Keratinocyte (primary cell): ENCODE measurements at regions not wholly inside any gene's neighbourhood (a gene's known extent, or its start where the extent isn't known, plus 50 kb on each side); places are given as distances from the start of the nearest gene placed in this dataset.

ENCODE experiments used
- DNase-seq: peaks from one replicate; pipeline ENCODE4 v3.0.0-alpha.2; 2011; ENCODE audit warnings: low read depth, missing footprints, low spot score
- FAIRE-seq: peaks from 2 replicates; lab custom pipeline; 2011; peaks lifted over from hg19 to GRCh38; lab: Jason Lieb, UNC
- H2AFZ ChIP-seq: 2 replicates; pipeline ENCODE4 v1.6.0; 2012; ENCODE audit warnings: low read length, control low read depth, inconsistent platforms; ENCODE audit not compliant: control insufficient read depth
- H3K27ac ChIP-seq: 2 replicates; pipeline ENCODE4 v1.5.1; 2011; ENCODE audit warnings: low read length; ENCODE audit not compliant: control insufficient read depth, insufficient read depth
- H3K27me3 ChIP-seq: 3 replicates; pipeline ENCODE4 v1.6.0; 2011; ENCODE audit warnings: low read length; ENCODE audit not compliant: control insufficient read depth, insufficient read depth; ENCODE audit errors: extremely low read depth
- H3K36me3 ChIP-seq, 2 experiments: 2 replicates in 1 of 2; 3 replicates in 1 of 2; pipeline ENCODE4 v1.5.1; 2011; ENCODE audit warnings: low read length in 2 of 2, mild to moderate bottlenecking in 1 of 2; ENCODE audit not compliant: control insufficient read depth in 2 of 2, insufficient read depth in 2 of 2; ENCODE audit errors: extremely low read depth in 1 of 2
- H3K4me1 ChIP-seq: 3 replicates; pipeline ENCODE4 v1.5.1; 2011; ENCODE audit warnings: low read length; ENCODE audit not compliant: control insufficient read depth, insufficient read depth; ENCODE audit errors: extremely low read depth
- H3K4me2 ChIP-seq: 3 replicates; pipeline ENCODE4 v1.6.0; 2011; ENCODE audit warnings: low read depth, low read length; ENCODE audit not compliant: control insufficient read depth, insufficient read depth; ENCODE audit errors: extremely low read depth
- H3K4me3 ChIP-seq, 3 experiments: fragments of 200-600 bp in 1 of 3; sonication (generic) in 1 of 3; 2 replicates in 2 of 3; 3 replicates in 1 of 3; pipeline ENCODE4 v1.5.1; 2011 to 2016; ENCODE audit warnings: low read length in 3 of 3, mild to moderate bottlenecking in 3 of 3, control low read depth in 2 of 3, inconsistent platforms in 1 of 3, low read depth in 1 of 3, mixed read lengths in 1 of 3, mixed run types in 1 of 3, moderate library complexity in 1 of 3; ENCODE audit not compliant: control insufficient read depth in 2 of 3, insufficient read depth in 2 of 3; ENCODE audit errors: extremely low read depth in 1 of 3
- H3K79me2 ChIP-seq: 2 replicates; pipeline ENCODE4 v1.6.0; 2012; ENCODE audit warnings: low read length; ENCODE audit not compliant: control insufficient read depth, insufficient read depth
- H3K9ac ChIP-seq: 3 replicates; pipeline ENCODE4 v1.6.0; 2011; ENCODE audit warnings: low read length; ENCODE audit not compliant: control insufficient read depth, insufficient read depth; ENCODE audit errors: extremely low read depth
- H3K9me1 ChIP-seq: 3 replicates; pipeline ENCODE4 v1.6.0; 2011; ENCODE audit warnings: low read length; ENCODE audit not compliant: control insufficient read depth, insufficient read depth; ENCODE audit errors: extremely low read depth
- H3K9me3 ChIP-seq: 2 replicates; pipeline ENCODE4 v1.5.1; 2012; ENCODE audit warnings: low read depth, low read length; ENCODE audit not compliant: control insufficient read depth
- H4K20me1 ChIP-seq: 3 replicates; pipeline ENCODE4 v1.6.0; 2011; ENCODE audit warnings: low read length; ENCODE audit not compliant: control insufficient read depth, insufficient read depth; ENCODE audit errors: extremely low read depth
- EZH2 ChIP-seq: IDR thresholded peaks from one replicate; pipeline ENCODE4 v1.6.1; 2012; ENCODE audit warnings: inconsistent platforms, mild to moderate bottlenecking, low read length, moderate library complexity
- dilution Hi-C: fragments of 300-500 bp; cut with MboI; formaldehyde crosslinking; loops from one replicate; pipeline ENCODE4 v1.7.0; 2020; ENCODE audit warnings: low sequenced_read_pairs; ENCODE audit not compliant: extremely low pct_ligation_motif_present
- TF ChIP-seq, protein P1 (sequence below), 3 experiments: IDR thresholded peaks in 1 of 3; conservative IDR thresholded peaks in 1 of 3; optimal IDR thresholded peaks in 1 of 3; 2 replicates in 2 of 3; 3 replicates in 1 of 3; pipeline versions ENCODE3 to v1.5.1; 2011; ENCODE audit warnings: low read length in 3 of 3, mild to moderate bottlenecking in 3 of 3, moderate library complexity in 2 of 3, control low read depth in 1 of 3, inconsistent platforms in 1 of 3; ENCODE audit not compliant: insufficient read depth in 2 of 3; ENCODE audit errors: extremely low read depth in 1 of 3

DNA sequence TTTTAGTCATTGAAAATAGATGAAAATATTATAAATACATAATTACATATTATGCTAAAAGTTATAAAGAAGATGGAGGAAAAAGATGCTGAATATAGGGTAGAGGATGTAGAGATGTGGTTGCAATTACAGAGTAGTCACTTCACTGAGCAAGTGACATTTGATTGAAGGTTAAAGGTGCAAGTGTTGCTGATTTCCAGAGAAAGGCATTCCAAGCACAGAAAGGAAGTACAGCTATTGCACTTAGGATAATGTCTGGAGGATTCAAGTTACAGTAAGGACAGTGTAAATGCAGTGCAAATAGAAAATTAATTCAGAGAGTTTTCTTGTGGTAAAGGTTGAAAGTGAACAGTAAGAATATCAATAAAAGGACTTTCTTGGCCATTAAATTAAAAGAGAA lies 1721.8 kb downstream of the PCDH9 start:
- Histone ChIP-seq H4K20me1 (no peaks in the 10 kb centered on the region), H3K9me1 (no peaks in the 10 kb centered on the region), H3K79me2 (no peaks in the 10 kb centered on the region), H3K4me1 (no peaks in the 10 kb centered on the region), H3K9me3 (no peaks in the 10 kb centered on the region), H2AFZ (no peak overlapping the region), H3K27ac (no peak overlapping the region), H3K9ac (no peak overlapping the region), H3K27me3 (no peaks in the 10 kb centered on the region), H3K36me3 (no peaks in the 10 kb centered on the region), H3K4me3 (no peak overlapping the region), H3K4me2 (no peak overlapping the region)
- no peak for FAIRE-seq
- dilution Hi-C loops, result no loop called here
- TF ChIP-seq EZH2, result no peak
- TF ChIP-seq, protein P1, sequence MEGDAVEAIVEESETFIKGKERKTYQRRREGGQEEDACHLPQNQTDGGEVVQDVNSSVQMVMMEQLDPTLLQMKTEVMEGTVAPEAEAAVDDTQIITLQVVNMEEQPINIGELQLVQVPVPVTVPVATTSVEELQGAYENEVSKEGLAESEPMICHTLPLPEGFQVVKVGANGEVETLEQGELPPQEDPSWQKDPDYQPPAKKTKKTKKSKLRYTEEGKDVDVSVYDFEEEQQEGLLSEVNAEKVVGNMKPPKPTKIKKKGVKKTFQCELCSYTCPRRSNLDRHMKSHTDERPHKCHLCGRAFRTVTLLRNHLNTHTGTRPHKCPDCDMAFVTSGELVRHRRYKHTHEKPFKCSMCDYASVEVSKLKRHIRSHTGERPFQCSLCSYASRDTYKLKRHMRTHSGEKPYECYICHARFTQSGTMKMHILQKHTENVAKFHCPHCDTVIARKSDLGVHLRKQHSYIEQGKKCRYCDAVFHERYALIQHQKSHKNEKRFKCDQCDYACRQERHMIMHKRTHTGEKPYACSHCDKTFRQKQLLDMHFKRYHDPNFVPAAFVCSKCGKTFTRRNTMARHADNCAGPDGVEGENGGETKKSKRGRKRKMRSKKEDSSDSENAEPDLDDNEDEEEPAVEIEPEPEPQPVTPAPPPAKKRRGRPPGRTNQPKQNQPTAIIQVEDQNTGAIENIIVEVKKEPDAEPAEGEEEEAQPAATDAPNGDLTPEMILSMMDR (optimal IDR thresholded peaks at IDR 0.05 in 1 of 3, IDR thresholded peaks at IDR 0.05 in 1 of 3, conservative IDR thresholded peaks at IDR 0.05 in 1 of 3; ENCODE audit: extremely low read depth in 1 of 3, insufficient read depth in 2 of 3, low read length in 3 of 3), result no peak
- no peak for DNase-seq

DNA sequence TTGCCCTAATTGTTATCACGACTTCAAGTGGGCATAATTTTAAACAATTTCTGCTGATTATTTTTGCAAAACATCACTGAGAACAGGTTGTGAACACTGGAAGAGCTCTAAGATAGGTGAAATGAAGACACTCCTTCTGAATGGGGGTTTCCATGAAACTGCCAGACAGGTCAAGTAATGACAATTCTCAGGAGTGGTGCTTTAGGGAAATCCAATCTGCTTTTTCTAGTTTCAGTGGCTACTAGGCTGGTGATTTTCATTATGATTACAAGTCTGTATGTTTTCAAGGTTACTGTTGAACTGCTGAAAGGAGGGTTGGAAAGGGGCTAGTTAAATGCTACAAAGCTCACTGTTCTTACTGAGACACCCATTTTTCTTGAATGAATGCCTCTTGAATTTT lies 1724.2 kb downstream of the PCDH9 start:
- Histone ChIP-seq H3K4me3 (no peak overlapping the region), H3K27ac (no peak overlapping the region), H3K4me2 (no peak overlapping the region), H3K27me3 (no peaks in the 10 kb centered on the region), H3K9ac (no peak overlapping the region), H4K20me1 (no peaks in the 10 kb centered on the region), H3K9me1 (no peaks in the 10 kb centered on the region), H3K4me1 (no peaks in the 10 kb centered on the region), H3K9me3 (no peaks in the 10 kb centered on the region), H3K36me3 (no peaks in the 10 kb centered on the region), H2AFZ (no peak overlapping the region), H3K79me2 (no peaks in the 10 kb centered on the region)
- dilution Hi-C loops, result no loop called here
- no peak for DNase-seq
- FAIRE-seq, result no peak
- TF ChIP-seq, protein P1 (optimal IDR thresholded peaks at IDR 0.05 in 1 of 3, IDR thresholded peaks at IDR 0.05 in 1 of 3, conservative IDR thresholded peaks at IDR 0.05 in 1 of 3; ENCODE audit: extremely low read depth in 1 of 3, insufficient read depth in 2 of 3, low read length in 3 of 3), result no peak
- TF ChIP-seq EZH2, result no peak
